Sigmoid colon (tissue), 3 donors: ENCODE measurements at regions not wholly inside any gene's neighbourhood (a gene's known extent, or its start where the extent isn't known, plus 50 kb on each side); places are given as distances from the start of the nearest gene placed in this dataset.

Source experiments
- POLR2A ChIP-seq, 2 donors: fragments of 450-650 bp; IDR thresholded peaks; one replicate each; pipeline ENCODE4 v1.6.1; 2016; ENCODE audit warnings: antibody characterized with exemption in 2 of 2, mild to moderate bottlenecking in 2 of 2, moderate library complexity in 2 of 2
- TF ChIP-seq, protein P1 (sequence below), 4 experiments: fragments of 450-650 bp in 3 of 4; fragments of 200-600 bp in 1 of 4; IDR thresholded peaks; one replicate each; pipeline ENCODE4 v1.5.1; 2016 to 2019; ENCODE audit warnings: antibody characterized with exemption in 4 of 4, mild to moderate bottlenecking in 3 of 4, moderate library complexity in 2 of 4

DNA sequence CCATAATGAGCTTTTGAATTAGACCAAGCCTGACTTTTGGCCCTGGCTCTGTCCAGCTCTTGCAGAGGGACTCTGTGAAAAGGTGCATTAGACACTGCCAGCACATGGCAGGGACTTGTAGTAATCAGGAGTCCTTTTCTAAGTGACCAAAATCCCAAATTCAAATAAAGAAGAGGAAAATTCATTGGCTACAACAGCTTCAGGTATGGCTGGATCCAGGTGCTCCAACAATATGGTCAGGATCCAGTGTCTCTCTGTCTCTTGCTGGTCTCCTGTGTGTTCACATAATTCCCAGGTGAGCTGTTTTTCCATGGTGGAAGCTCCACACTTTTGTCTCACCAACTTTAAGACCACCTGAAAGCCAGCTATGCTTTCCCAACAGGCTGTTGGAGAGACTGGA, 358.8 kb upstream of the TNRC6C start:
- TF ChIP-seq, protein P1, sequence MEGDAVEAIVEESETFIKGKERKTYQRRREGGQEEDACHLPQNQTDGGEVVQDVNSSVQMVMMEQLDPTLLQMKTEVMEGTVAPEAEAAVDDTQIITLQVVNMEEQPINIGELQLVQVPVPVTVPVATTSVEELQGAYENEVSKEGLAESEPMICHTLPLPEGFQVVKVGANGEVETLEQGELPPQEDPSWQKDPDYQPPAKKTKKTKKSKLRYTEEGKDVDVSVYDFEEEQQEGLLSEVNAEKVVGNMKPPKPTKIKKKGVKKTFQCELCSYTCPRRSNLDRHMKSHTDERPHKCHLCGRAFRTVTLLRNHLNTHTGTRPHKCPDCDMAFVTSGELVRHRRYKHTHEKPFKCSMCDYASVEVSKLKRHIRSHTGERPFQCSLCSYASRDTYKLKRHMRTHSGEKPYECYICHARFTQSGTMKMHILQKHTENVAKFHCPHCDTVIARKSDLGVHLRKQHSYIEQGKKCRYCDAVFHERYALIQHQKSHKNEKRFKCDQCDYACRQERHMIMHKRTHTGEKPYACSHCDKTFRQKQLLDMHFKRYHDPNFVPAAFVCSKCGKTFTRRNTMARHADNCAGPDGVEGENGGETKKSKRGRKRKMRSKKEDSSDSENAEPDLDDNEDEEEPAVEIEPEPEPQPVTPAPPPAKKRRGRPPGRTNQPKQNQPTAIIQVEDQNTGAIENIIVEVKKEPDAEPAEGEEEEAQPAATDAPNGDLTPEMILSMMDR (IDR thresholded peaks at IDR 0.05) = no peak
- TF ChIP-seq POLR2A (IDR thresholded peaks at IDR 0.05) = no peak
